Mammary epithelial cell (primary cell): ENCODE measurements at regions not wholly inside any gene's neighbourhood (a gene's known extent, or its start where the extent isn't known, plus 50 kb on each side); places are given as distances from the start of the nearest gene placed in this dataset.

Source experiments
- EZH2 ChIP-seq: IDR thresholded peaks from 2 replicates; pipeline ENCODE4 v1.6.1; 2012; ENCODE audit warnings: low read length, inconsistent platforms, borderline replicate concordance
- TF ChIP-seq, protein P1 (sequence below), 2 donors: IDR thresholded peaks in 1 of 2; conservative IDR thresholded peaks in 1 of 2; 2 replicates each; pipeline ENCODE4 v1.5.1; 2011 to 2012; ENCODE audit warnings: inconsistent platforms in 2 of 2, low read length in 2 of 2, mild to moderate bottlenecking in 2 of 2, control low read depth in 1 of 2, low read depth in 1 of 2; ENCODE audit not compliant: insufficient read depth in 1 of 2; ENCODE audit errors: extremely low read depth in 1 of 2

DNA sequence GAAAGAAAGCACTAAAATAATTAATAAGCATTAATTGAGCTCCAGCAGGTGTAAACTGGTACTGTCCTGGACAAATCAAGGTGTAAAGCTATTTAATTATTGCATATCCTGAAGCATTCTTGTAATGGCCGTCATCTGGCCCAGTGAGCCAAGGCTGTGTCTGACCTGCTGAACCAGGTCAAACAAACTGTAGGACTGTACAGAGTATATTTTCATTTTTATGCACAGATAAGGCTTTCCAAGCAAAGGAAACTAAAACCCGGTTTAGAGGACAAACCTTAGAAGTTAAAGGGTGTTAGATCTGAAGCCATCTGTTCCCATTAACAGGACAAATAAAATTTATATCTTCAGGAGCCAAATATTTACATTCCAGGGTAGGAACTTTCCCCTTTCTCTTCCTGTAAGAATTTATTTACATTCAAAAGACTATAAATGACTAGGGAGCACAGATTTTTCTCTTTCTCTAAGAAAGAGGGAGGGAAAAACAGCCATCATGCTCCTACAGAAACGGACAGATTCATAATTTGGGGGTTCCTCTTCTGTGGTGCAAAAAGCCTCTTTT lies 69.8 kb downstream of the ESM1 start:
- TF ChIP-seq, protein P1, sequence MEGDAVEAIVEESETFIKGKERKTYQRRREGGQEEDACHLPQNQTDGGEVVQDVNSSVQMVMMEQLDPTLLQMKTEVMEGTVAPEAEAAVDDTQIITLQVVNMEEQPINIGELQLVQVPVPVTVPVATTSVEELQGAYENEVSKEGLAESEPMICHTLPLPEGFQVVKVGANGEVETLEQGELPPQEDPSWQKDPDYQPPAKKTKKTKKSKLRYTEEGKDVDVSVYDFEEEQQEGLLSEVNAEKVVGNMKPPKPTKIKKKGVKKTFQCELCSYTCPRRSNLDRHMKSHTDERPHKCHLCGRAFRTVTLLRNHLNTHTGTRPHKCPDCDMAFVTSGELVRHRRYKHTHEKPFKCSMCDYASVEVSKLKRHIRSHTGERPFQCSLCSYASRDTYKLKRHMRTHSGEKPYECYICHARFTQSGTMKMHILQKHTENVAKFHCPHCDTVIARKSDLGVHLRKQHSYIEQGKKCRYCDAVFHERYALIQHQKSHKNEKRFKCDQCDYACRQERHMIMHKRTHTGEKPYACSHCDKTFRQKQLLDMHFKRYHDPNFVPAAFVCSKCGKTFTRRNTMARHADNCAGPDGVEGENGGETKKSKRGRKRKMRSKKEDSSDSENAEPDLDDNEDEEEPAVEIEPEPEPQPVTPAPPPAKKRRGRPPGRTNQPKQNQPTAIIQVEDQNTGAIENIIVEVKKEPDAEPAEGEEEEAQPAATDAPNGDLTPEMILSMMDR (conservative IDR thresholded peaks at IDR 0.05 in 1 of 2, IDR thresholded peaks at IDR 0.05 in 1 of 2; ENCODE audit: extremely low read depth in 1 of 2, insufficient read depth in 1 of 2, low read depth in 1 of 2, low read length in 2 of 2), result no peak
- TF ChIP-seq EZH2, result no peak
